DOHH2 (cell line): ENCODE measurements at regions not wholly inside any gene's neighbourhood (a gene's known extent, or its start where the extent isn't known, plus 50 kb on each side); places are given as distances from the start of the nearest gene placed in this dataset.

Source experiments
- CTCF ChIP-seq: fragments of 200-600 bp; sonication (generic); IDR thresholded peaks from one replicate; pipeline ENCODE4 v1.5.1; 2014; ENCODE audit warnings: antibody characterized with exemption, mild to moderate bottlenecking, low read depth, low read length; ENCODE audit not compliant: poor library complexity, severe bottlenecking
- EZH2phosphoT487 ChIP-seq: fragments of 200-600 bp; sonication (generic); IDR thresholded peaks from 2 replicates; pipeline ENCODE4 v1.6.1; 2017; ENCODE audit warnings: borderline replicate concordance, mild to moderate bottlenecking, antibody characterized with exemption, low read length, moderate library complexity, mixed read lengths

- TF ChIP-seq CTCF (no peak), EZH2phosphoT487 (no peak)
These were observed 204.0 kb upstream of the ALG10 start for GRCh38 chr12:33818313-33818712.
